NCI-H2107 treated with DMSO at 0.1 percent for 48 hours (cell line): ENCODE measurements at regions not wholly inside any gene's neighbourhood (a gene's known extent, or its start where the extent isn't known, plus 50 kb on each side); places are given as distances from the start of the nearest gene placed in this dataset.
"Not testable (repeated sequence)": the region's sequence is repeated elsewhere in the genome, so short reads cannot be mapped to it uniquely, and the experiment has no call there.

ENCODE experiments used
- DNase-seq: peaks from one replicate; lab custom pipeline; 2025; ENCODE audit not compliant: unreplicated experiment; lab: John Stamatoyannopoulos, UW

DNA sequence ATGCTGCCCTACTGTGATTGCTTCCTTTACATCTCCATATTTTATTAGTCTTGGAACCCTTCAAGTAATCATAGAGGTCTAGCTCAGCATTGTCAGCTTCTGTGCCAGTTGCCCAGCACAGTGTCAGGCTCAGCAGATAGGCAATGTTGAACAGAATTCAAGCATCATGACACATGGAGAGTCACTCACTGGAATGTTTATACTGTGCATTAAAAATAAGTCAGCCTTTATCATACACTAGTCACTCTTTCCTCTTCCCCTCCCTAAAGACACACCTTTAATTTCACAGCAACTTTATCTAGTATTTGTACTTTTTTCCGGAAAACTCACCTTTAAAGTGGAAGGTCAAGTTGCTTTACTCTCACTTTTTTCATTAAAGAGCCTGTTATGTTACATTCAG lies 253.8 kb upstream of the CDH11 start:
- DNase-seq, result no peak

DNA sequence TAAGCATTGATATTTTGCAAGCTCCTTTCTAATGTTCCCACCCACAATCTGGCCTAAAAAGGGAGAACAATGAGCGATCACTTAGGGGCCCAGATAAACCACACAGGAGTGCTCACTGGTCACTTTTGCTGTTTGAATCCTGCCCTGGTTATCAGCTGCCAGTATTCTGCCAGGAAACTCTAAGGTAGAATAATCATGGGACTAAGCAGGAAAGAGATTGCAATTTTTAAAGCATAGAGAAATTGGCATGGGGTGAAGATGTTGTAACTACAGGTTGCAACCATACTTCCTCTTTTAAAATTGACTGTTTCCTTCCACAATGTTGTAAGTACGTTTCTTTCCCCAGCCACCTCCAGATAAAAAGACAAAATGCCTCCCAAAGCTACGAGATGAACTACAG lies 251.2 kb upstream of the CDH11 start:
- no peak for DNase-seq

DNA sequence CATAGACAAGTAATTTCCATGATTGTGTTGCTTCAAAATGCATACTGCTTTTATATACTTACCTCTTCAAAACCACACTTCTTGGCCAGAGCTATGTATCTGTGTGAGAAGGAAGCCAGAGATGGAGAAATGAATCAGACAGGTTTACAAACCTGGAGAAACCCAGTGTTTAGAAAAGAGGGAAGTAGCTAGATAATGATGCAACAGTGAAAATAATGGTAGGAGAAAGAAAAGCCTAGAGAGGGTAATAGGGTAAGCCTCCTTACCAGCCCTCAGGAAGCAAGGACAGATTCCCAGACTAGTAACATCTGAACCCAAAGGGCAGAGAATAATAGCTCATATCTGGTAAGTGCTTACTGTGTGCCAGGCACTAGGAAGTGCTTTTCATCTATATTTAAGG lies 250.3 kb upstream of the CDH11 start:
- no peak for DNase-seq

DNA sequence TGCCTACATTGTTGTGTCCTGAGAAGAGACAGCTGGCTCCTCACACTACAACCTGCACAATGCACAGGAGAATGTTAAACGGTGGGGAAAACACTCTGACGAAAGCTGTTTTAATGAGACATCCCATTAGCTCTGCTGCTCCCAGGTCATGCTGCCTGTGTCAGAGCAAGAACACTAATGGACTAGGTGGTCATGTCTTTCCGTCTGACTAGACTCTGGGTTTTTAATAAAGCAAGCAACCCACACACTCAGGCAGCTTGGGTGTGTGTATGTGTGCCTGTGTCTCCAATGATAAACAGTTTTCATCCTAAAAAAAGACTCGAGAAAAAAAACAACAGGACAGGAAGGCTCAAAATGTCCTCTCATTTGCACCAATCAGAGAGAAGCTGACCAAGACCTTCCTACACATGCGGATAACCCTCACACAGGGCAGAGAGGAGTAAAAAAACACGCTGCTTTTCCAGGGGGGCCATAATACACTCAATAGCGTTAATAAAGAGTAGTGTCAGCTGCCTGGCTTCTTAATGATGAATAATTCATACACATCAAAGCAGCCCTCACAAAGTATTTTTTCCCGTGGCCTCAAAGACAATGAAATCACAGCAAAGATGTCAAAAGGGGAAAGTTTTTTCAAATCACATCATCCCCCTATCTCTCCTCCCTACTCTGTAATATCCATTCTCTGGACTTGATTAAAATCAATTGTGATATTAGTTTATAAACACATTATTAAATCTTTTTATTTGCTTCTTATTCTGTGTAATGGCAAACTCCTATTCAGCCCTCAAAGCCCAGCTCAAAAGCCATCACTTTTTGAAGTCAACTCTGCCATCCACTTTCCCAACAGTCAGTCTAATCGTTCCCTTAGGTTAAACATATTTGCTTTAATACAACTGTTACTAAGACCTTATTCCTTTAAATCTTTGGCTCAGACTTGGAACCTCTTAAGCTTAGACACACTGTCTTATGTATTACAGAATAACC lies 244.2 kb upstream of the CDH11 start:
- DNase-seq, result no peak

DNA sequence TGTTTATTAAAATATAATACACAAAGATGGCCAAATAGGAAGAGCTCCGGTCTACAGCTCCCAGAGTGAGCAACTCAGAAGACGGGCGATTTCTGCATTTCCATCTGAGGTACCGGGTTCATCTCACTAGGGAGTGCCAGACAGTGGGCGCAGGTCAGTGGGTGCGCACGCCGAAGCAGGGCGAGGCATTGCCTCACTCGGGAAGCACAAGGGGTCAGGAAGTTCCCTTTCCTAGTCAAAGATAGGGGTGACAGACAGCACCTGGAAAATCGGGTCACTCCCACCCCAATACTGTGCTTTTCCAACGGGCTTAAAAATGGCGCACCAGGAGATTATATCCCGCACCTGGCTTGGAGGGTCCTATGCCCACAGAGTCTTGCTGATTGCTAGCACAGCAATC lies 234.9 kb upstream of the CDH11 start:
- not testable (repeated sequence) for DNase-seq

DNA sequence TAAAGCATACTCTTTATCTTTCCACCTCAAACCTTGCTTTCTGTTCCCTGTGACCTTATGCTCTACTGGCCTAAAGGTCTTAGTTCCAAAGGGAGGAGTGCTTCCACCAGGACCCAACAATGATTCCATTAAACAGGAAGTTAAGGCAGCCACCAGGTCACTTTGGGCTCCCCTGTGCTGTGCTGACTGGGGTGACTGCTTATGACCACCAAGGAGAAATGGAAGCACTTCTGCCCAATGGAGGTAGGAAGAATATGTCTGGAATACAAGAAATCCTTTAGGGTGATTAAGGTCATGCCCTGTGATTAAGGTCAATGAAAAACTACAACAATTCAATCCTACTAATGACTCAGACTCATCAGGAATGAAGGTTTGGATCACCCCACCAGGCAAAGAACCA lies 233.8 kb upstream of the CDH11 start:
- no peak for DNase-seq

DNA sequence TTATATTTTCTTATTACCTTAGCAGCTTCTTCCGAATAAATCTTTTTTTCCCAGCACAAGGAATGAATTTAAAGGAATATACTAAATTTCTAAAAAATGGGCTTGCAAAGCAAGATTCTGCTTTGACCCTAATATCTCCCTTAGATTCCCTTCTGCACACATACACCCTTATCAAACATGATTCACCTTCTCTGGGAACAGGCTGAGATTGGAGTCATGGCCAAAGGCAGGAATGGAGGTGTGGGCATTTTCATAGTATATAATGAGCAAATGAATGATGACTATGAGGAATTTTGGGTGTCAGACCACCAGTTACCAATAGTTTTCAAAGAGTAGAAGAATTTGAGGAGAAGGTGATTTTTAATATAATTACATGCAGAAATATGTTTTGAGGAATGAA lies 231.3 kb upstream of the CDH11 start:
- no peak for DNase-seq

DNA sequence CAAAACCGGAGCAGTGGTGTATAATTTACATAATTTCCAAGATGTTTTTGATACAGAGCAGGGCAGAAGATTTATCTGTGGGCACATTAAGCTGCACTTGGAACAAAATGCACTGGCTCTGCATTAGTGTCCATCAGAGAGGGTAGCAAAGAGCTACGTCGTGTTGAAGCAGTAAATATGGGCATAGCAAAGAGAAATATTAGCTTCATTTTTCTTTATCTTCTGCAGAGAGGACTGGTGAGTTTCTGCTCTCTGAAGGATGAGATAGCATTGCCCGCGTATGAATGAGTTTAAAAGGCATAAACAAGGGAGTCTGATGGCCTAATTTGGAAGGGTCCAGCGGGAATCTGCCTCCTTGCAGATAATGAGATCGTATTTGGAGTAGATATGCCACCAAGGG lies 227.8 kb upstream of the CDH11 start:
- DNase-seq, result no peak

DNA sequence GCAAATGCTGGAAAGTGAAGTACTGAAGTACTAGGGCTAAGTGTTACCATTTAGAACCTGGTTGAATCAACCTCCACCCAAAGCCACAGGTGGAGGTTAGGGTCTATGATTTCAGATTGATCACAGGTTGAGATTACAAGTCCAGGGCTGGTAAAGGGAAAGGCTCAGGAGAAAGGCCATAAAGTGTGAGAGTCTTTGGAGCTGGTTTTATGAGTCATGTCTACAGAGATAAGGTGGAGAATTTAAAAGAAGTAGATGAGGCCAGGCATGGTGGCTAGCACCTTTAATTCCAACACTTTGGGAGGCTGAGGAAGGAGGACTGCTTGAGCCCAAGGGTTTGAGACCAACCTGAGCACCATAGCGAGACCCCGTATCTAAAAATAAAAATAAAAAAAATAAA lies 221.7 kb upstream of the CDH11 start:
- no peak for DNase-seq

DNA sequence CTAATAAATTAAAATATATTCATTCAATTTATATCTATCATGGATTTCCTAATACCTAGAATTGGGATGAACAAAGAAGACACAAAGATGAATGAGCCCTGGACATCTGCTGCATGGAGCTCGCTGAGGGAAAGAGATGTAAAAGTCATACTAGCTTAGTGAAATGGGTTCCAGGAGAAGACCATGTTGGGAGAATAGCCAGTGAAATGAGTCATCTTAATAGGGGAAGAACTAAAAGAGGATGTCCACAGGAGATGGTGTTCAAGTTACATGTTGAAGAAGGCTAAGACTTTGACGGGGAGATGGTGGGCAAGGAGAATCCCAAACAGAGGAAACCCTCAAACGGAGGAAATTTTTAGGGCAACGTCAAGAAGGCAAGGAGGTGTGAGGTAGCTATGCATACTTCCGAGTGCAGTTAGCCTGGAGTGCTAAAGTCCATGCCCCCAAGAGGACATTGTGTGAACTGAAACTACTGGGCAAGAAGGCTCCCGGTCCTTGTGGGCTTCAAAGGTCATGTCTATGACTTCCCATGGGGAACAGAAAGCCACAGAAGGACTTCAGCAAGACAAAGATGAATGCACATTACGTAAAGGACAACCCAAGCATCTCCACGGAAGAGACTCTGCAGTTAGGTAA lies 220.5 kb upstream of the CDH11 start:
- no peak for DNase-seq

DNA sequence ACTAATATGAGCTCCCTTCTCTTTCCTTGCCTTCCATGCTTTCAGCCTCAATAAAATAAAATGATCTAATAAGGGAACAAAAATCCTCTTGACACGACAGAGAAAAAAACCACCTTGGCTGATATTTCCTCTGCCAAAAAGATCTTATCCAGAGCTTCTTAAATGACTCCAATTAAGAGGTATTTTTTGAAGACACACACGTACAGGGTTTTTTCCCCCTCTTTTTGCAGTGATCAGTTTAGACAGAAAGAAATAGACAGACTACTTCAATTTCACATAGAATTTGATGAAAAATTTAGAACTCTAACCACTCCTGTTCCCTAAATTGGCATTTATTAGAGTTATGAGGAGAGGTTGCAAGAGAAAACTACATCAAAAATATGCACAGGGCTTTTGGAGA lies 217.2 kb upstream of the CDH11 start:
- no peak for DNase-seq

DNA sequence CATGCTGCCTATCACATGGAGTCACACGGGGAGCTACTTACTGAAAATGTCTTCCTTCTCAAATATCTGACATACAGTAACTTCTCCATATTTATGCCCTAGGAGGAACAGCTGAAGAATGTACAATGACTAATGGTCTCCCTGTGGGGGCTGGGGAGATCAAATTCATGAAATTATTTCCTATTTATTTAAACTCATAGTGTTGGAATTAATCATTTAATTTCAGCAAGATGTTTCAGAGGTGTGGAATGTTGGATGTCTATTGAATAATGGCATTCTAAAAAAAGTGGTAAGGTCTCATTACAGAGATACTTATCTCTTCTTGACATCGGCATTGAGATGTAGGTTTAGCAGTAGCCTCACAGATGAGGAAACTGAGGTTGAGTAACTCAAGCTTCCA lies 214.3 kb upstream of the CDH11 start:
- no peak for DNase-seq

DNA sequence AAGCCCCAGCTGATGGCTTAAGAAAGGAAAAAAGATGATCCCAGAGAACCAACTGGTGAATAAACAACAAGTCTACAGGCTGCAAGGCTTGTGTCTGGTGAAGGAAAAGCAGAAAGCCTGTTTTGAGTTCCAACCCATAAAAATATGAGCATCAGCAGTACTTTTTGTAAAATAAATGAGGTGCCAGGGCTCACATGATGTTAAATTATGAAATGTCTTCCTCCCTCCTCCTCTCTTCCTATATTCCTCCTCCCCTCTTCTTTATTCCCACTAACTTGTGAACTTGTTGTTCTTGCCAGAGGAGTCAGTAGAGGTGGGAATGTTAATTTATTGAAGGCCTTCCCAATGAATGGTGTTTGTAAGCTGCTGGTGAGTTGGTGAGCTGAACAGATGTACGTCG lies 212.2 kb upstream of the CDH11 start:
- DNase-seq, result no peak

DNA sequence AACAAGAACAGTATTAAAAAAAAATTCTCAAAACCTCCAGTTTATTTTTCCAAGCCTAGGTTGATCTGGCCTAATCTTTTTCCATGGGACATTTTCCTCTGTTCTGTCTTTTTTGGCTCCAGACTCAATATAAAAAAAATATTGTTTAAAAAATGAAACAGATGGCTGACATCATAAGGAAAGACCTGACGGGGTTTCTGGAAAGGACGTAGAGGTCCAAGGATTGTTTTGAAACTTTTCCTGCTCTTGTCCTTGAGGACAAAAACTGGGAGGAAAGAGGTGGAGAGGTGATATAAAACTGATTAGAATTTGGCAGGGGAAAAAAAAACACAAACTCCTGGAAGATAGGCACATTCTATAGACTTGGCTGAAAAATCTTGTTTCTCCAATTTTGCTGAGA lies 211.4 kb upstream of the CDH11 start:
- DNase-seq, result no peak

DNA sequence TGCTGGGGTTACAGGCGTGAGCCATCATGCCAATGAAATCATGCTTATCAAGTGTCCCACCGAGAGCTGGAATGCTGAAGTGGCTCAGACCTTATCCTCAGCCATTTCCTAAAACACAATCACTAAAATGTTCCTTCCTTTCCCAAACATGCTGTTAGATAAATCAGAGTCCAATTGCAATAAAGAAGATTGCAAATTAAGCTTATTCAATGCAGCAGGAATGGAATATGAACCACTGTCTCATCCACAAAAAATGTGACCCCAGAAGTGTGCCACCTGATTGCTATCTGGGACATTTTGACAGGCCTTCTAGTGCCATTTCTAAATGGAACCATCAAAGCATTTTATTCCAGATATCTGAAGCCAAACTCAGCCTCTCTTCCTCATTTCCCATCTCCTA lies 205.5 kb upstream of the CDH11 start:
- no peak for DNase-seq

DNA sequence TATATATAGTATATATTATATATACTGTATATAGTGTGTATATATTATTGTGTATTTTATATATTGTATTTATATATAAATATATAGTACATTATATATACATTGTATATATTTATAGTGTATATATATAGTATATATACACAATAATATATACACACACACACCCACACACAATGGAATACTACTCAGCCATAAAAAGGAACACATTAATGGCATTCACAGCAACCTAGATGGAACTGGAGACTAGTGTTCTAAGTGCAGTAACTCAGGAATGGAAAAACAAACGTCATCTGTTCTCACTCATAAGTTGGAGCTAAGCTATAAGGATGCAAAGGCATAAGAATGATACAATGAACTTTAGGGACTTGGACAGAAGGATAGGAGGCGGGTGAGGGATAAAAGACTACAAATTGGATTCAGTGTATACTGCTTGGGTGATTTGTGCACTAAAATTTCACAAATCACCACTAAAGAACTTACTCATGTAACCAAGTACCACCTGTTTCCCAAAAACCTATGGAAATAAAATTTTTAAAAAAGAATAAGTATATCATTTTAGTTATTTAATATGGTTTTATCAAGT lies 201.9 kb upstream of the CDH11 start:
- no peak for DNase-seq

DNA sequence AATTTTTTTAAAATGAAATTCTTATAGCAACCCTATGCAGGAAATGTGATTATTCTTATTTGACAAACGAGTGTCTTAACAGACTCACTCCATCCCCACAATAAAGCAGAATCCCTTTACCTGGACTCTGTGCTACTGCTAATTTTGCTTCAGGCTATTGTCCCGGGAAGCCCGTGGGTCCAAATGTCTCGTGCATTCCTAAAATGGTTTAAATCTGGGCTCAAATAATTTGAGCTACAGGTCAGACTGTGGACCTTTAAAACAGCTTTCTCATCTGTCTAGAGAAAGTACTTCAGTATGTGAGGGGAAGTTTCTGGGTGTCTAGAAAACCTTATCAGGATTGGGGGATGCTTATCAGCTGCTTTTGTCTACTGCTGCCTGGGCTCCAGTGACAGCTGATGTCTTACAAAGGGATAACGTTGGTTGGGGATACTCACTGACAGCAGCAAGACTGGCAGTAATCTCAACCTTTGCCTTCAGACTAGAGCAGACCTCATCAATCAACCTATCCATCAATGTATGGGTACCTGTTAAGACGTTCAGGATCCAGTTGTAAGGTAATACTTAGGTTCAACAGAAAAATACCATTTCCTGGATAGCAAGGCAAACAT lies 197.9 kb upstream of the CDH11 start:
- DNase-seq, result no peak

DNA sequence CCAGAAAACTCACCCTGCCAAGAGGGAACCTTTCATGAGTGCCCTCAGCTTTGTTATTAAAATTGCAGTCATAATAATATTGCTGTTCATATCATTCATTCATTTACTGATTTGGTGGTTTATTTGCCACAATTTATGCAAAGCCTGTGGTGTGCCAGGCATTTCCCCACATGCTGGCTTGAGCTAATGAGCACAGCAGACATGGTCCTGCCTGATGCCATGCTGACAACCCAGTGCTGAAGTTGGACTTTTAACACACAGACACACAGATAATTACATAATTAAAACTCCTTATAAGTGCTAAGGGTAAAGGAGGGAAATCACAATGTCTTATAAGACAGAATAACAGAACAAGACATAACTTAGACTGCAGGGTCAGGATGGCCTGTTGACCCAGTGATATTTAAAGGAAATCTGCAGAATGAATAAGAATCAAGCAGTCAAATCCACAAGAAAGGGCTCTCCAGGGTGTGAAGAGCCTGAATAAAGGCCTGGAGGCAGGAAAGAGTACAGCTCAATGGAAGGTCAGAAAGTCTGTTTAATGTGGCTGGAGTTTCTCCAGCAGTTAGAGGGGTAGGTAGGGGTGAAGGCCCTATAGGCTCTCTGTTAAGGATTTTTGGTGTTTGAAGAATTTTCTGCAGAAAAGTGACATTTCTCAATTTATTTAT lies 196.9 kb upstream of the CDH11 start:
- no peak for DNase-seq

DNA sequence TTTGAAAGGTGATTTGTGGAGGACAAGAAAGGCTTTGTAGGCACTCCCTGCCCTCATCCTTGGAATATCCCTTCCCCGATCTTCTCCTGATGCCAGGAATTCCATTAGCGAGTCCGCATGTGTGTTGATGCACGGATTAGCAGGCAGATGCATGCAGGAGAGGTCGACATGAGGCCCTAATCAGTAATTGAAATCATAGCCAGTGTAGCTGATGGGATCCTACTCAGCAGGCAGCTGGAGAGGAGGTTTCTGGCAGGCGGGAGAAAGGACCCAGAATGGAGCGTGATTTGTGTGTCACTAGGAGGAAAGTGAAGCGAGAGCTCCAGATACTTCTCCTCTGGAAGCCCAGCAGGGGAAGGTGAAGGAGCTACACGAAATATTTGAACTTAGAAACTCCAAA lies 196.3 kb upstream of the CDH11 start:
- DNase-seq, result no peak

DNA sequence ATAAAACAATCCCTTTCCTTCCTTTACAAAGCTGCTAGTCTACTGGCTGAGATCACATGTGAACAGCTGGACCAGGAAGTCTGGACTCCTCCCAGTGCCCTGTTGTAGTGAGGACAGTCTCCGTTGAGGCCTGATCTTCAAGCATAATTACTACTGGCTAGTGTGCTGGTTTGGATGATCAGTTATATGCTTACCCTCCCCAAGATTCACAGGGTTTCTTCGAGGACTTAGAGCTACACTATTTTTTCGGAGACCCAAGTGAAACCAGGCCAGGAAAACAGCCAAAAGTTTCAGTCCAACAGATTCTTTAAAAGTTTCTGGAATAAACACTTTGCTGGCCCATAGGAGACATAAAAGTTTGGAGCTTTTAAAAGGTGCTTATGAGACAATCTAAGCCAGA lies 194.9 kb upstream of the CDH11 start:
- DNase-seq, result no peak

DNA sequence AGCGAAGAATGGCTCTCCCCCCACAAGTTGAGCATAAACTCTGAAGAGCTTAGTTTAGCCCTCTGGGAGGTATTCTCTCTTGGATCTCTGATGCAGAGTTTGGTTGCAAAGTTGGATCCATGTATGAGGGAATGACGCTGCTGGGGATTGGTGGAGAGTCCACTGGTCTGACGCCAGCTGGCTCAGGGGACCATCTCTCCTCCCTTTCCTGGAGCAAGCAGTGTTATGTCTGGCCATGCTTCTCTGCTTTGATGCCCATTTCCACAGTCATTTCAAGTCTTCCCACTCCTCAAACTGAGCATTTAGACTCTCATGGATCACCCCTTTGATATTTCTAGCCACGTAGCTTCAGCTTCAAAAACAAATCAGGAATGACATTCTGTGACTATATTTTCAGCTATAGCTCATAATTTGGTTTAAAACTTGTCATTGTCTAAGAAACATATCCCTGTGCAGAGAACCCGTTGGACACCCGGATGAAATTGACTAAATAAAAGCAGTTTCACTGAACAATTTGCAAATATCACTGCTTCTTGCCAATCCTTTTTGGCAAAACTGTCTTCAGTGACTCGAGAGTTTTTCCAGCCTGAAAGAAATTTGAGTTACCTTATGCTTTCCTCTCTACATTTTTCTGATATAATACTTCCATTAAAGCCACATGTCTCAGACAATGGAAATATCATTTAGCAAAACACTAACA lies 193.4 kb upstream of the CDH11 start:
- DNase-seq, result no peak
